Large intestine (tissue), 3 donors: ENCODE measurements at regions not wholly inside any gene's neighbourhood (a gene's known extent, or its start where the extent isn't known, plus 50 kb on each side); places are given as distances from the start of the nearest gene placed in this dataset.

Experiments used
- DNase-seq, 2 donors: peaks; one replicate each; pipeline versions ENCODE4 v3.0.0 to v3.0.0-alpha.2; 2013
- H3K27ac ChIP-seq: one replicate; pipeline ENCODE4 v1.5.1; 2013; ENCODE audit warnings: low read length
- H3K27me3 ChIP-seq: 2 replicates; pipeline ENCODE4 v1.6.1; 2013; ENCODE audit warnings: low read length; ENCODE audit not compliant: control insufficient read depth, insufficient read depth
- H3K36me3 ChIP-seq: 2 replicates; pipeline ENCODE4 v1.6.1; 2013; ENCODE audit warnings: low read length; ENCODE audit not compliant: control insufficient read depth, insufficient read depth
- H3K4me1 ChIP-seq: one replicate; pipeline ENCODE4 v1.6.1; 2013; ENCODE audit warnings: low read length; ENCODE audit not compliant: control insufficient read depth, insufficient read depth
- H3K4me3 ChIP-seq: one replicate; pipeline ENCODE4 v1.5.1; 2013; ENCODE audit warnings: low read length
- H3K9me3 ChIP-seq: one replicate; pipeline ENCODE4 v1.6.1; 2013; ENCODE audit warnings: mild to moderate bottlenecking, low read depth, low read length, moderate library complexity; ENCODE audit not compliant: control insufficient read depth
- WGBS: methylation state at CpG from one replicate; pipeline ENCODE4 v1.1.5; 2013; ENCODE audit warnings: low lambda C conversion rate; ENCODE audit not compliant: insufficient coverage; 5-methylcytosine and 5-hydroxymethylcytosine counted together

- no peak for DNase-seq
- no peak overlapping the region for H3K4me3 ChIP-seq
- H3K36me3 ChIP-seq = no peaks in the 10 kb centered on the region
- H3K27ac ChIP-seq = no peak overlapping the region
- no peaks in the 10 kb centered on the region for H3K4me1 ChIP-seq
- WGBS = no CpG with 5 or more reads among the region's 2 CpGs
- H3K9me3 ChIP-seq = peaks cover 3% of the 10 kb centered on the region
- H3K27me3 ChIP-seq = no peaks in the 10 kb centered on the region
Observed at GRCh38 chr3:118097226-118097625, 937.4 kb downstream of the IGSF11 start.

DNA sequence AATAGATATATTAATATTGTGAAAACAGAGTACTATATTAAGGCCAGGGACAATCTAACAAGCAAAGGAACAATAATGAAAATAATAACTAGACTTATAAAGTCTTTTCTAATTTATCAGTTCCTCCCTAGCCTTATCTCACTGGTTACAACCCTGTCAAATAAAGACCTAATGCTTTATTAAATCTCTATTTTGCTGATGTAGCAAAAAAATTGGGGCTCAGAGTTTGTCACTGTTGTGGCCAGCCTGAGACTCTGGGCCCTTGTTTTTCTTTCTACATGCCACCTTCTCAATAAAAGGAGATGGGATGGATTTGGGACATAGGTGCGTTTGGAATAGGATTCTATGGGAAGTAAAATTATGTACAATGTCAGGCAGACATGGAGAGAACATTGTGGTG lies 937.0 kb downstream of the IGSF11 start:
- Histone ChIP-seq H3K27ac (no peak overlapping the region), H3K27me3 (no peaks in the 10 kb centered on the region), H3K9me3 (peaks cover 3% of the 10 kb centered on the region), H3K36me3 (no peaks in the 10 kb centered on the region), H3K4me3 (no peak overlapping the region), H3K4me1 (no peaks in the 10 kb centered on the region)
- no CpG with 5 or more reads among the region's 1 CpG for WGBS
- no peak for DNase-seq

DNA sequence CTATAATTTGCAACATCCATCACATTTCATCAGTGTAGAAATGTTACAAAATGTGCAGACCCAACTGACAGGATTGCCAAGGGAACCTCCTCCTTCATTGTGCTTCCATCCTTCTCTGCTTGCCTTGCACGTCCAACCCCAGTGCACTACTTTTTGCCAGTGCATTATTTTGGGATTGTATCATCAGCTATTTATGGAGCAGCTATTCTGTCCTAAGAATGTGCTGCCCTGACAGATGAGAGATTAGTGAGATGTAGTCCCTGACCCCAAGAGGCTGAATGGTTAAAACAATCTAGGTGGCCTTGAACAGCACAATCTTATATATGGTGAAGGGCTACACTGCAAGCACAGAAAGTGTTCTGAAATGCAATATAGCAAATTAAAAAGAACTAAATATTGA lies 935.8 kb downstream of the IGSF11 start:
- Histone ChIP-seq H3K9me3 (no peaks in the 10 kb centered on the region), H3K36me3 (no peaks in the 10 kb centered on the region), H3K4me1 (no peaks in the 10 kb centered on the region), H3K27ac (no peak overlapping the region), H3K27me3 (no peaks in the 10 kb centered on the region), H3K4me3 (no peak overlapping the region)
- WGBS = no CpG with 5 or more reads among the region's 1 CpG
- DNase-seq = no peak

DNA sequence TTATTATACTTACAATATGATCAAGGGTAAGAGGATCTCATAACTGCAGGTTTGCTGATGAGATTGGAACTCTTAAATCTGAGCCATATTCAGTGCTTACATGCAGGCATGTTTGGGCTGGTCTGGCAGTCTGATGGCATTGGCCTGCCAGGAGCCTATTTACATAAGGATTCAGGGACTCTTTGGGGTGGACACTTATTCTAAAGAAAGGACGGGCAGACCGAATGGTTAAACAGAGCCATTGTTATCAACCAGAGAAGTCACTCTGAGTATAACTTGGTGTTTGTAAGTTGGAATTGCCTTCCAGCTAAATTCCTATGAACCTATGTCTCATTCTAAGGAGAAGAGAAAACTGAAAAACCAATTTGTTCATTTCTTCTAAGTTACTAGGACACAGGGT lies 932.8 kb downstream of the IGSF11 start:
- WGBS = no CpG with 5 or more reads among the region's 2 CpGs

GRCh38 chr3:118102737-118103136 lies 931.9 kb downstream of the IGSF11 start:
- no peaks in the 10 kb centered on the region for H3K27me3 ChIP-seq
- no peaks in the 10 kb centered on the region for H3K36me3 ChIP-seq
- WGBS = 90% methylated on average over 2 of the region's 2 CpGs
- H3K27ac ChIP-seq = no peak overlapping the region
- no peaks in the 10 kb centered on the region for H3K4me1 ChIP-seq
- H3K9me3 ChIP-seq = no peaks in the 10 kb centered on the region
- no peak for DNase-seq
- no peak overlapping the region for H3K4me3 ChIP-seq

More for the DNA sequence above, 932.8 kb downstream of the IGSF11 start:
- H3K36me3 ChIP-seq = no peaks in the 10 kb centered on the region
- H3K4me1 ChIP-seq = no peaks in the 10 kb centered on the region
- no peak overlapping the region for H3K27ac ChIP-seq
- H3K9me3 ChIP-seq = no peaks in the 10 kb centered on the region
- H3K4me3 ChIP-seq = no peak overlapping the region
- no peaks in the 10 kb centered on the region for H3K27me3 ChIP-seq
- no peak for DNase-seq

- no peaks in the 10 kb centered on the region for H3K4me1 ChIP-seq
- no peak overlapping the region for H3K4me3 ChIP-seq
- H3K27ac ChIP-seq = no peak overlapping the region
- H3K27me3 ChIP-seq = no peaks in the 10 kb centered on the region
- DNase-seq = no peak
- no peaks in the 10 kb centered on the region for H3K36me3 ChIP-seq
- H3K9me3 ChIP-seq = no peaks in the 10 kb centered on the region
- no CpG with 5 or more reads among the region's 2 CpGs for WGBS
Observed at GRCh38 chr3:118108201-118108600, 926.4 kb downstream of the IGSF11 start.

DNA sequence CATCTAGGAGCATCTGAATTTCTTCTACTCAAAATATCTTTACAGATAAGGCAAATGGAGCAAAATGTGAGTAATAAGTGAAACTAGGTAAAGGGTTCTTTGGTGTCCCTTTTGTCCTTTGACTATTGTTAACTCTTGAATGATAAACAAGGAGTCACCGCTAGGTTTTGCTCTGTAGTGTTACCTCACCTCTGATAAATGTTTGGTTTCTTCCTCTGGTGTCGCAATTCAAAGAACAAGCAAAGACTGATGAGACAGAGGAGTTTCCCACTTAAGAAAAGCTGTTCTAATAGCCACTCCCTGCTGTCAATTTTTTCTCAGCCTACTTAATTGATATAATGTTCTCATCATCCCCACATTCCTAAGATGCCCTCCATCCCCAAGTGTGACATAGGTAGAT lies 925.9 kb downstream of the IGSF11 start:
- Histone ChIP-seq H3K4me1 (no peaks in the 10 kb centered on the region), H3K4me3 (no peak overlapping the region), H3K9me3 (no peaks in the 10 kb centered on the region), H3K27ac (no peak overlapping the region), H3K36me3 (no peaks in the 10 kb centered on the region), H3K27me3 (no peaks in the 10 kb centered on the region)
- WGBS = 83% methylated on average over 1 of the region's 2 CpGs
- no peak for DNase-seq

DNA sequence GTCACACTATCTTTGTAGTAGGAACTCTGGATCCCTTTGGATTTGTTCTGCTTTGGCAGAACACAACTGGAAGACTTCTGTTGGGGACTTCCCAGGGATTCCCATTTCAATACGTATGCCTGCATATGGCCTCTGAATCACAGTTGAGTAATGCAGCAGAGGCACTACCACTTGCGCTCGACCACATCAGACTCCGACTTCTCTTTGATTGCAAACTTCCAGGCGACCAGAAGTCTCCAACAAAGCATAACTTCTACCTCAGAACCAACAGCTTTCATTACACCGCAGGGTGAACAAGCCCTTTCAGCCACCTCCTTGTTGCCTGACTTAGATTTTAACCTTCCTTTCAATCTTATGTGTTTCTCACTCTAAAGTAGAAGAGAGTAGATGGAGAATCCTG lies 924.4 kb downstream of the IGSF11 start:
- no peaks in the 10 kb centered on the region for H3K9me3 ChIP-seq
- no peaks in the 10 kb centered on the region for H3K36me3 ChIP-seq
- H3K27me3 ChIP-seq = no peaks in the 10 kb centered on the region
- no peak for DNase-seq
- no peaks in the 10 kb centered on the region for H3K4me1 ChIP-seq
- H3K4me3 ChIP-seq = no peak overlapping the region
- no peak overlapping the region for H3K27ac ChIP-seq
- WGBS = 76% methylated on average over 4 of the region's 6 CpGs

GRCh38 chr3:118116991-118117390 lies 917.7 kb downstream of the IGSF11 start:
- Histone ChIP-seq H3K4me1 (no peaks in the 10 kb centered on the region), H3K27ac (no peak overlapping the region), H3K27me3 (no peaks in the 10 kb centered on the region), H3K9me3 (no peaks in the 10 kb centered on the region), H3K36me3 (no peaks in the 10 kb centered on the region), H3K4me3 (no peak overlapping the region)
- no CpG with 5 or more reads among the region's 3 CpGs for WGBS
- no peak for DNase-seq

GRCh38 chr3:118126751-118127150 lies 907.9 kb downstream of the IGSF11 start:
- Histone ChIP-seq H3K9me3 (no peaks in the 10 kb centered on the region), H3K36me3 (no peaks in the 10 kb centered on the region), H3K4me1 (no peaks in the 10 kb centered on the region), H3K27ac (no peak overlapping the region), H3K27me3 (no peaks in the 10 kb centered on the region), H3K4me3 (no peak overlapping the region)
- DNase-seq = no peak
- WGBS = no CpG with 5 or more reads among the region's 2 CpGs

GRCh38 chr3:118127992-118128391 lies 906.7 kb downstream of the IGSF11 start:
- no CpG with 5 or more reads among the region's 1 CpG for WGBS
- Histone ChIP-seq H3K4me1 (no peaks in the 10 kb centered on the region), H3K9me3 (no peaks in the 10 kb centered on the region), H3K36me3 (no peaks in the 10 kb centered on the region), H3K4me3 (no peak overlapping the region), H3K27me3 (no peaks in the 10 kb centered on the region), H3K27ac (no peak overlapping the region)
- no peak for DNase-seq
